IMR-90 (cell line): ENCODE measurements at regions not wholly inside any gene's neighbourhood (a gene's known extent, or its start where the extent isn't known, plus 50 kb on each side); places are given as distances from the start of the nearest gene placed in this dataset.

ENCODE experiments used
- ATAC-seq: fragments of 200-7000 bp; cut with Tn5 transposase; 2 replicates; pipeline ENCODE4 v1.9.1; 2020; ENCODE audit warnings: low read depth, mild to moderate bottlenecking, moderate library complexity
- BruUV-seq: library from RNA; stranded (reverse); fragments of 400-500 nt; replicated peaks from 2 replicates; lab custom pipeline; 2021; lab: Mats Ljungman, UMichigan
- CTCF ChIA-PET: fragments of 300-600 bp; formaldehyde crosslinking; extraction: SDS; loops from one replicate; lab custom pipeline; 2021; ENCODE audit warnings: antibody characterized with exemption; lab: Yijun Ruan, JAX
- POLR2A ChIA-PET: fragments of 300-600 bp; sonication (Branson Sonifier 250); formaldehyde crosslinking; loops from one replicate; lab custom pipeline; 2022; ENCODE audit warnings: antibody characterized with exemption; ENCODE audit not compliant: unreplicated experiment; lab: Charles Lee
- DNase-seq: peaks from one replicate; pipeline ENCODE4 v3.0.0; 2013
- H2AFZ ChIP-seq: replicated peaks from 2 replicates; pipeline ENCODE3; 2013; ENCODE audit warnings: low read length, mild to moderate bottlenecking; ENCODE audit not compliant: poor library complexity
- H2AK5ac ChIP-seq: 2 replicates; pipeline ENCODE4 v1.6.1; 2013; ENCODE audit warnings: low read depth, low read length, inconsistent platforms
- H2AK9ac ChIP-seq: replicated peaks from 2 replicates; pipeline ENCODE3; 2013; ENCODE audit warnings: mild to moderate bottlenecking, low read depth, low read length, moderate library complexity; ENCODE audit not compliant: poor library complexity
- H2BK120ac ChIP-seq: 2 replicates; pipeline ENCODE4 v1.6.1; 2013; ENCODE audit warnings: low read depth, low read length, inconsistent platforms
- H2BK15ac ChIP-seq: 3 replicates; pipeline ENCODE4 v1.6.1; 2013; ENCODE audit warnings: low read depth, low read length, inconsistent platforms
- H2BK20ac ChIP-seq: 2 replicates; pipeline ENCODE4 v1.6.1; 2013; ENCODE audit warnings: low read depth, mild to moderate bottlenecking, inconsistent platforms, low read length, moderate library complexity
- H2BK5ac ChIP-seq: 2 replicates; pipeline ENCODE4 v1.6.1; 2013; ENCODE audit warnings: mild to moderate bottlenecking, low read depth, low read length, inconsistent platforms; ENCODE audit not compliant: poor library complexity, severe bottlenecking
- H3K14ac ChIP-seq: replicated peaks from 2 replicates; pipeline ENCODE4 v1.6.1; 2013; ENCODE audit warnings: low read depth, low read length, inconsistent platforms
- H3K18ac ChIP-seq: 2 replicates; pipeline ENCODE4 v1.6.1; 2013; ENCODE audit warnings: low read depth, low read length, control low read depth
- H3K23ac ChIP-seq: 2 replicates; pipeline ENCODE4 v1.6.1; 2013; ENCODE audit warnings: low read depth, low read length, inconsistent platforms
- H3K27ac ChIP-seq: 2 replicates; pipeline ENCODE4 v1.5.1; 2013; ENCODE audit warnings: mild to moderate bottlenecking, control low read depth, low read length; ENCODE audit not compliant: insufficient read depth
- H3K27me3 ChIP-seq: 2 replicates; pipeline ENCODE4 v1.6.1; 2013; ENCODE audit warnings: low read length; ENCODE audit not compliant: control insufficient read depth, insufficient read depth
- H3K36me3 ChIP-seq: 2 replicates; pipeline ENCODE4 v1.6.1; 2013; ENCODE audit warnings: low read length, mixed read lengths; ENCODE audit not compliant: control insufficient read depth, insufficient read depth
- H3K4ac ChIP-seq: 2 replicates; pipeline ENCODE4 v1.6.1; 2013; ENCODE audit warnings: low read depth, low read length, inconsistent platforms
- H3K4me1 ChIP-seq: 2 replicates; pipeline ENCODE4 v1.6.1; 2013; ENCODE audit warnings: low read length, mixed read lengths; ENCODE audit not compliant: control insufficient read depth, insufficient read depth
- H3K4me2 ChIP-seq: 2 replicates; pipeline ENCODE4 v1.6.1; 2013; ENCODE audit warnings: low read depth, mild to moderate bottlenecking, control low read depth, low read length, moderate library complexity
- H3K4me3 ChIP-seq: 2 replicates; pipeline ENCODE4 v1.5.1; 2013; ENCODE audit warnings: low read depth, mild to moderate bottlenecking, control low read depth, low read length, moderate library complexity; ENCODE audit not compliant: insufficient read depth
- H3K56ac ChIP-seq: 2 replicates; pipeline ENCODE4 v1.6.1; 2013; ENCODE audit warnings: low read length, inconsistent platforms; ENCODE audit not compliant: insufficient read depth; ENCODE audit errors: extremely low read depth
- H3K79me1 ChIP-seq, 2 experiments: 2 replicates each; pipeline ENCODE4 v1.6.1; 2013; ENCODE audit warnings: low read length in 2 of 2, inconsistent platforms in 1 of 2, low read depth in 1 of 2
- H3K9ac ChIP-seq: 2 replicates; pipeline ENCODE4 v1.6.1; 2013; ENCODE audit warnings: low read depth, low read length, control low read depth
- H3K9me1 ChIP-seq: 2 replicates; pipeline ENCODE4 v1.6.1; 2013; ENCODE audit warnings: low read length, inconsistent platforms; ENCODE audit not compliant: insufficient read depth
- H3K9me3 ChIP-seq: 2 replicates; pipeline ENCODE4 v1.6.1; 2013; ENCODE audit warnings: low read length; ENCODE audit not compliant: control insufficient read depth, insufficient read depth
- H4K20me1 ChIP-seq: 2 replicates; pipeline ENCODE4 v1.6.1; 2013; ENCODE audit warnings: low read length, inconsistent platforms; ENCODE audit not compliant: insufficient read depth
- H4K5ac ChIP-seq: 2 replicates; pipeline ENCODE4 v1.6.1; 2013; ENCODE audit warnings: mild to moderate bottlenecking, low read depth, low read length, control low read depth
- H4K8ac ChIP-seq, 2 experiments: 2 replicates each; pipeline ENCODE4 v1.6.1; 2013; ENCODE audit warnings: low read depth in 2 of 2, low read length in 2 of 2, control low read depth in 1 of 2, inconsistent platforms in 1 of 2
- H4K91ac ChIP-seq: 2 replicates; pipeline ENCODE4 v1.6.1; 2013; ENCODE audit warnings: low read depth, low read length, inconsistent platforms; ENCODE audit not compliant: insufficient read depth
- FOS ChIP-seq: fragments of 150-350 bp; IDR thresholded peaks from 2 replicates; pipeline ENCODE4 v1.6.1; 2016; ENCODE audit warnings: low read depth, low read length
- MXI1 ChIP-seq: IDR thresholded peaks from 2 replicates; pipeline ENCODE4 v1.6.1; 2012; ENCODE audit warnings: low read depth, mild to moderate bottlenecking, low read length, moderate library complexity, borderline replicate concordance
- NFE2L2 ChIP-seq: fragments of 150-350 bp; IDR thresholded peaks from 2 replicates; pipeline ENCODE4 v1.6.1; 2016; ENCODE audit warnings: low read depth, mild to moderate bottlenecking, low read length
- RAD21 ChIP-seq: IDR thresholded peaks from 2 replicates; pipeline ENCODE4 v1.6.1; 2012; ENCODE audit warnings: low read length, improper control_type of control experiment
- RCOR1 ChIP-seq: IDR thresholded peaks from 2 replicates; pipeline ENCODE4 v1.6.1; 2012; ENCODE audit warnings: mild to moderate bottlenecking, low read length, improper control_type of control experiment; ENCODE audit not compliant: insufficient replicate concordance
- RFX5 ChIP-seq: IDR thresholded peaks from 2 replicates; pipeline ENCODE4 v1.8.0; 2012; ENCODE audit warnings: low read depth, mild to moderate bottlenecking, low read length, moderate library complexity
- SMC3 ChIP-seq: fragments of 150-350 bp; IDR thresholded peaks from 2 replicates; pipeline ENCODE4 v1.6.1; 2016; ENCODE audit warnings: low read depth, mild to moderate bottlenecking, antibody characterized with exemption, low read length, moderate library complexity
- WGBS, 2 experiments: methylation state at CpG; one replicate each; pipeline versions ENCODE4 v1.1.5 to v1.1.7; 2013; ENCODE audit warnings: missing lambda C conversion rate in 2 of 2; ENCODE audit not compliant: insufficient read length in 1 of 2; ENCODE audit errors: extremely low coverage in 2 of 2; 5-methylcytosine and 5-hydroxymethylcytosine counted together
- dilution Hi-C: fragments of 300-500 bp; cut with HindIII; formaldehyde crosslinking; loops from one replicate; pipeline ENCODE4 v1.14.3; 2018; ENCODE audit warnings: low sequenced_read_pairs; ENCODE audit not compliant: unreplicated experiment
- in situ Hi-C: fragments of 300-500 bp; cut with MboI; formaldehyde crosslinking; loops from 3 replicates; pipeline ENCODE4 v1.14.3; 2019; ENCODE audit warnings: low sequenced_read_pairs, inconsistent platforms, mixed read lengths
- intact Hi-C: fragments of 100-400 bp; cut with micrococcal nuclease; formaldehyde crosslinking; loops from 2 replicates; pipeline ENCODE4 v1.10.0; 2022

DNA sequence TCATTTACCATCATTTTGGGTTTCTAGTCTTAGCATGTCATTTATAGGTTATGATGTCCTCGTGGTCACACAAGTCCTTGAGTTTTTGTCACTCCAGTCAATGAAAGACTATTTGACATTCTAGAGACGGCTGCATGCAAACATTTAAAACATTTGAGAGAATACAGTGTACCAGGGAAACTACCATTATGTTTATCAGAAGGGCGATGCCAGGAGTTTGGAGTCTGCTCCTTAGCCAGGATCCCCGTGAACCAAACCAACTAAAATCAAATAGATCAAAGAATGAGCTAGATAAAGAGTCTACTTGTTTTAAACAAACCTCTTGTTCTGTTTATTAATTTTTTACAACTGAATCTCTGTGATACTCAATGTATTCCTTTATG lies 122.6 kb downstream of the OLIG3 start:
- dilution Hi-C loops, result no loop called here
- BruUV-seq, result no TSS peak

More for the DNA sequence above, 122.6 kb downstream of the OLIG3 start:
- intact Hi-C loops, result no loop called here
- Histone ChIP-seq H3K27ac (no peak overlapping the region), H3K36me3 (no peaks in the 10 kb centered on the region), H4K91ac (no peak overlapping the region), H3K18ac (no peak overlapping the region), H3K4ac (no peak overlapping the region), H4K8ac (no peak overlapping the region), H2AK9ac (no peak overlapping the region), H3K9ac (no peak overlapping the region), H3K56ac (no peak overlapping the region), H3K14ac (no peak overlapping the region), H4K5ac (no peak overlapping the region), H3K4me3 (no peak overlapping the region), H3K23ac (no peak overlapping the region), H4K20me1 (no peaks in the 10 kb centered on the region), H2AK5ac (no peak overlapping the region), H2BK15ac (no peak overlapping the region), H2BK120ac (no peak overlapping the region), H3K4me2 (no peak overlapping the region), H2BK5ac (no peak overlapping the region), H3K9me3 (no peaks in the 10 kb centered on the region), H2AFZ (no peak overlapping the region), H3K27me3 (no peaks in the 10 kb centered on the region), H2BK20ac (no peak overlapping the region), H3K79me1 (no peaks in the 10 kb centered on the region), H3K4me1 (no peaks in the 10 kb centered on the region), H3K9me1 (no peaks in the 10 kb centered on the region)
- DNase-seq, result no peak
- TF ChIP-seq NFE2L2 (no peak), MXI1 (no peak), FOS (no peak), RAD21 (no peak), RFX5 (no peak), RCOR1 (no peak), SMC3 (no peak)
- ChIA-PET CTCF (no interaction called here), POLR2A (no interaction called here)
- in situ Hi-C loops, result no loop called here
- WGBS, 2 experiments, result no CpG with 5 or more reads among the region's 4 CpGs
- ATAC-seq, result no peak
